Hepatocyte (in vitro differentiated cells): ENCODE measurements at regions not wholly inside any gene's neighbourhood (a gene's known extent, or its start where the extent isn't known, plus 50 kb on each side); places are given as distances from the start of the nearest gene placed in this dataset.
"Not testable (repeated sequence)": the region's sequence is repeated elsewhere in the genome, so short reads cannot be mapped to it uniquely, and the experiment has no call there.

Experiments used
- DNase-seq: peaks from one replicate; pipeline ENCODE4 v3.0.0-alpha.2; 2016; ENCODE audit warnings: low spot score
- H2AFZ ChIP-seq: fragments of 200-600 bp; sonication (generic); 2 replicates; pipeline ENCODE4 v1.6.0; 2016; ENCODE audit warnings: antibody characterized with exemption, mild to moderate bottlenecking
- H3K27ac ChIP-seq: fragments of 200-600 bp; sonication (generic); 2 replicates; pipeline ENCODE4 v1.5.1; 2016; ENCODE audit warnings: mild to moderate bottlenecking
- H3K27me3 ChIP-seq: fragments of 200-600 bp; sonication (generic); 2 replicates; pipeline ENCODE4 v1.6.1; 2016
- H3K36me3 ChIP-seq: fragments of 200-600 bp; sonication (generic); replicated peaks from 2 replicates; pipeline ENCODE4 v1.5.1; 2016; ENCODE audit warnings: low read depth; ENCODE audit not compliant: insufficient read depth
- H3K4me1 ChIP-seq: fragments of 200-600 bp; sonication (generic); 2 replicates; pipeline ENCODE4 v1.5.1; 2016; ENCODE audit warnings: mild to moderate bottlenecking, moderate library complexity; ENCODE audit not compliant: insufficient read depth
- H3K4me2 ChIP-seq: fragments of 200-600 bp; sonication (generic); 2 replicates; pipeline ENCODE4 v1.6.0; 2016
- H3K4me3 ChIP-seq: fragments of 200-600 bp; sonication (generic); 2 replicates; pipeline ENCODE4 v1.5.1; 2016; ENCODE audit warnings: mild to moderate bottlenecking
- H3K79me2 ChIP-seq: fragments of 200-600 bp; sonication (generic); 2 replicates; pipeline ENCODE4 v1.6.0; 2017; ENCODE audit warnings: mild to moderate bottlenecking
- H3K9me2 ChIP-seq: fragments of 200-600 bp; sonication (generic); replicated peaks from 2 replicates; pipeline ENCODE4 v1.6.0; 2017; ENCODE audit warnings: mild to moderate bottlenecking; ENCODE audit not compliant: insufficient read depth
- H3K9me3 ChIP-seq: fragments of 200-600 bp; sonication (generic); 2 replicates; pipeline ENCODE4 v1.5.1; 2016; ENCODE audit warnings: low read depth, mild to moderate bottlenecking
- H4K20me1 ChIP-seq: fragments of 200-600 bp; sonication (generic); 2 replicates; pipeline ENCODE4 v1.6.0; 2016; ENCODE audit warnings: mild to moderate bottlenecking; ENCODE audit not compliant: insufficient read depth, poor library complexity, severe bottlenecking
- EZH2 ChIP-seq: fragments of 200-600 bp; sonication (generic); IDR thresholded peaks from 2 replicates; pipeline ENCODE4 v1.6.1; 2016; ENCODE audit warnings: antibody characterized with exemption, mild to moderate bottlenecking, borderline replicate concordance
- EZH2phosphoT487 ChIP-seq: fragments of 200-600 bp; sonication (generic); IDR thresholded peaks from one replicate; pipeline ENCODE4 v1.6.1; 2018; ENCODE audit warnings: antibody characterized with exemption, mild to moderate bottlenecking, low read depth, moderate library complexity; ENCODE audit not compliant: unreplicated experiment, severe bottlenecking
- WGBS: methylation state at CpG from one replicate; pipeline ENCODE4 v1.1.6; 2016; ENCODE audit warnings: low lambda C conversion rate; ENCODE audit errors: missing lambda C conversion rate; 5-methylcytosine and 5-hydroxymethylcytosine counted together
- TF ChIP-seq, protein P1 (sequence below): fragments of 200-600 bp; sonication (generic); IDR thresholded peaks from 2 replicates; pipeline ENCODE4 v1.5.1; 2016; ENCODE audit warnings: antibody characterized with exemption, mild to moderate bottlenecking; ENCODE audit not compliant: poor library complexity

DNA sequence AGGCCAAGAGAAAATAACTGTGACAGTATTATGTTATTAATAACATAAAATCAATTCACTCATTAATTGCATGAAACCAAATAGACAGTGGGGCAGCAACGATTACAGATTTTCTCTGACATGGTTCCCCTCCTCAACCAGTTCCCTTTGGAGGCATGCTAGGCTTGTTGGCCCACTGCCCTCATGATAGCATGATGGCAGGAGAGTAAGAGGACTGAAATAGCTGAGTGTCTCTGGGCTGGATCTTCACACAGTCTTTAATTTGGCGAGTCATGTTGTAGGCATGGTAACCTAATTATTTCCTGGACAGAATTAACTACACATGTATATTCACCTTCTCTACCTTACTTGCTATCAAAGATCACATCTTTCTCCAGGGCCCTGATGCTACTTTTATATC, 266.2 kb upstream of the PELI2 start:
- no peaks in the 10 kb centered on the region for H3K27me3 ChIP-seq
- H3K9me3 ChIP-seq: no peaks in the 10 kb centered on the region
- H4K20me1 ChIP-seq: no peaks in the 10 kb centered on the region
- no peak overlapping the region for H2AFZ ChIP-seq
- H3K4me1 ChIP-seq: no peaks in the 10 kb centered on the region
- no peak overlapping the region for H3K27ac ChIP-seq
- H3K9me2 ChIP-seq: no peaks in the 10 kb centered on the region
- WGBS: 96% methylated on average over 2 of the region's 2 CpGs
- DNase-seq: no peak
- H3K4me3 ChIP-seq: no peak overlapping the region
- H3K4me2 ChIP-seq: no peak overlapping the region
- no peak for TF ChIP-seq EZH2phosphoT487
- TF ChIP-seq, protein P1, sequence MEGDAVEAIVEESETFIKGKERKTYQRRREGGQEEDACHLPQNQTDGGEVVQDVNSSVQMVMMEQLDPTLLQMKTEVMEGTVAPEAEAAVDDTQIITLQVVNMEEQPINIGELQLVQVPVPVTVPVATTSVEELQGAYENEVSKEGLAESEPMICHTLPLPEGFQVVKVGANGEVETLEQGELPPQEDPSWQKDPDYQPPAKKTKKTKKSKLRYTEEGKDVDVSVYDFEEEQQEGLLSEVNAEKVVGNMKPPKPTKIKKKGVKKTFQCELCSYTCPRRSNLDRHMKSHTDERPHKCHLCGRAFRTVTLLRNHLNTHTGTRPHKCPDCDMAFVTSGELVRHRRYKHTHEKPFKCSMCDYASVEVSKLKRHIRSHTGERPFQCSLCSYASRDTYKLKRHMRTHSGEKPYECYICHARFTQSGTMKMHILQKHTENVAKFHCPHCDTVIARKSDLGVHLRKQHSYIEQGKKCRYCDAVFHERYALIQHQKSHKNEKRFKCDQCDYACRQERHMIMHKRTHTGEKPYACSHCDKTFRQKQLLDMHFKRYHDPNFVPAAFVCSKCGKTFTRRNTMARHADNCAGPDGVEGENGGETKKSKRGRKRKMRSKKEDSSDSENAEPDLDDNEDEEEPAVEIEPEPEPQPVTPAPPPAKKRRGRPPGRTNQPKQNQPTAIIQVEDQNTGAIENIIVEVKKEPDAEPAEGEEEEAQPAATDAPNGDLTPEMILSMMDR: no peak
- H3K79me2 ChIP-seq: no peaks in the 10 kb centered on the region
- no peaks in the 10 kb centered on the region for H3K36me3 ChIP-seq

DNA sequence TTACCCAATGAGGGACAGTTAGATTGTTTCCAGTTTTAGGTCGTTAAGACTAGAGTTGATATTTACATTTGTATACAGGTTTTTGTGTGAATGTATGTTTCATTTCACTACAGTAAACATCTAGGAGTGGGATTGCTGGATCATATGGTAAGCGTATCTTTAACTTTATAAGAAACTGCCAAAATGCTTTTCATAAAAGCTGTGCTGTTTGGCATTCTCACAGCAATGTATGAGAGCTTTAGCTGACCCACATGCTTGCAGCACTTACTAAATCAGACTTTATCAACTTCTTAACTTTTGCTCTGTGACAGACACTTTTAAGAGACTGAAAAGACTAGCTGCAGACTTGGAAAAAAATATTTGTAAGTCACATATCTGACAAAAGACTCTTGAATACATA, 262.5 kb upstream of the PELI2 start:
- Histone ChIP-seq H4K20me1 (no peaks in the 10 kb centered on the region), H3K36me3 (no peaks in the 10 kb centered on the region), H3K4me3 (no peak overlapping the region), H3K4me2 (no peak overlapping the region), H3K9me3 (no peaks in the 10 kb centered on the region), H3K9me2 (no peaks in the 10 kb centered on the region), H3K27ac (no peak overlapping the region), H3K79me2 (no peaks in the 10 kb centered on the region), H2AFZ (no peak overlapping the region), H3K4me1 (no peaks in the 10 kb centered on the region), H3K27me3 (no peaks in the 10 kb centered on the region)
- 74% methylated on average over 2 of the region's 2 CpGs for whole genome bisulfite sequencing
- TF ChIP-seq, protein P1: no peak
- no peak for DNase-seq

DNA sequence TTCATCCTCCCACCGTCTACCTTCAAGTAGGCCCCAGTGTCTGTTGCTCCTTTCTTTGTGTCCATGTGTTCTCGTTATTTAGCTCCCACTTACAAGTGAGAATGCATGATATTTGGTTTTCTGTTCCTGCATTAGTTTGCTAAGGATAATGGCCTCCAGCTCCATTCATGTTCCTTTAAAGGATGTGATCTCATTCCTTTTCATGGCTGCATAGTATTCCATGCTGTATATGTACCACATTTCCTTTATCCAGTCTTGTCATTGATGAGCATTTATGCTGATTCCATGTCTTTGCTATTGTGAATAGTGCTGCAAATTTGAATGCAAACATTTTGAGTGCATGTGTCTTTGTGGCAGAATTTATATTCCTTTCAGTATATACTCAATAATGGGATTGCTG, 259.6 kb upstream of the PELI2 start:
- Histone ChIP-seq H3K9me3 (no peaks in the 10 kb centered on the region), H3K36me3 (no peaks in the 10 kb centered on the region), H3K27ac (no peak overlapping the region), H3K4me2 (no peak overlapping the region), H3K4me1 (no peaks in the 10 kb centered on the region), H3K9me2 (no peaks in the 10 kb centered on the region), H3K4me3 (no peak overlapping the region), H2AFZ (no peak overlapping the region), H3K79me2 (no peaks in the 10 kb centered on the region), H3K27me3 (no peaks in the 10 kb centered on the region), H4K20me1 (no peaks in the 10 kb centered on the region)
- no peak for DNase-seq
- 94% methylated on average over 2 of the region's 2 CpGs for WGBS
- no peak for TF ChIP-seq EZH2
- TF ChIP-seq, protein P1: no peak

DNA sequence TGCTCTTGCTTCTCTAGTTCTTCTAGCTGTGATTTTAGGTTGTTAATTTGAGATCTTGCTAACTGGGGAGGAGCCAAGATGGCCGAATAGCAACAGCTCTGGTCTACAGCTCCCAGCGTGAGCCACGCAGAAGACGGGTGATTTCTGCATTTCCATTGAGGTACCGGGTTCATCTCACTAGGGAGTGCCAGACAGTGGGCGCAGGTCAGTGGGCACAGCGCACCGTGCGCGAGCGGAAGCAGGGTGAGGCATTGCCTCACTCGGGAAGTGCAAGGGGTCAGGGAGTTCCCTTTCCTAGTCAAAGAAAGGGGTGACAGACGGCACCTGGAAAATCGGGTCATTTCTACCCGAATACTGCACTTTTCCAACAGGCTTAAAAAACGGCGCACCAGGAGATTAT, 256.6 kb upstream of the PELI2 start:
- H3K79me2 ChIP-seq, H3K4me2 ChIP-seq, H3K4me3 ChIP-seq, H3K9me2 ChIP-seq, H3K4me1 ChIP-seq, H2AFZ ChIP-seq, H3K36me3 ChIP-seq, H3K27ac ChIP-seq, H4K20me1 ChIP-seq, H3K9me3 ChIP-seq, DNase-seq, H3K27me3 ChIP-seq: not testable (repeated sequence)
- WGBS: 97% methylated on average over 17 of the region's 17 CpGs
